Keratinocyte (primary cell): ENCODE measurements at regions not wholly inside any gene's neighbourhood (a gene's known extent, or its start where the extent isn't known, plus 50 kb on each side); places are given as distances from the start of the nearest gene placed in this dataset.

Source experiments
- EZH2 ChIP-seq: IDR thresholded peaks from one replicate; pipeline ENCODE4 v1.6.1; 2012; ENCODE audit warnings: inconsistent platforms, mild to moderate bottlenecking, low read length, moderate library complexity
- TF ChIP-seq, protein P1 (sequence below), 3 experiments: IDR thresholded peaks in 1 of 3; conservative IDR thresholded peaks in 1 of 3; optimal IDR thresholded peaks in 1 of 3; 2 replicates in 2 of 3; 3 replicates in 1 of 3; pipeline versions ENCODE3 to v1.5.1; 2011; ENCODE audit warnings: low read length in 3 of 3, mild to moderate bottlenecking in 3 of 3, moderate library complexity in 2 of 3, control low read depth in 1 of 3, inconsistent platforms in 1 of 3; ENCODE audit not compliant: insufficient read depth in 2 of 3; ENCODE audit errors: extremely low read depth in 1 of 3

DNA sequence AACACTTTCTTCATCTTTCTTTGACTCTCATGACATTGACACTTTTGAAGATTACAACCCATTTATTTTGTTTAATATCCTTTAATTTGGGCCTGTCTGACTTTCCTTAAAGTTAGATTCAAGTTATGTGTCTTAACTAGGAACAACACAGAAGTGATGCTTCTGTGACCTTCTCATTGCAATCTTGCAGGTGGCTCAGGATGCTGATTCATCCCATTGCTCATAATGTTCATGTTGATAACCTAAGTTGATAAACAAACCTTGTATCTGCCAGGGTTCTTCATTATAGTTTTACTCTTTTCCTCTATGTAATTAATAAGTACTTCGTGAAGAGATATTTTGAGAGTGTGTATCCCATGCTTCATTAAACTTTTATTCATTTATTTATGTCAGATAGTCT, 107.2 kb upstream of the SHB start:
- TF ChIP-seq, protein P1, sequence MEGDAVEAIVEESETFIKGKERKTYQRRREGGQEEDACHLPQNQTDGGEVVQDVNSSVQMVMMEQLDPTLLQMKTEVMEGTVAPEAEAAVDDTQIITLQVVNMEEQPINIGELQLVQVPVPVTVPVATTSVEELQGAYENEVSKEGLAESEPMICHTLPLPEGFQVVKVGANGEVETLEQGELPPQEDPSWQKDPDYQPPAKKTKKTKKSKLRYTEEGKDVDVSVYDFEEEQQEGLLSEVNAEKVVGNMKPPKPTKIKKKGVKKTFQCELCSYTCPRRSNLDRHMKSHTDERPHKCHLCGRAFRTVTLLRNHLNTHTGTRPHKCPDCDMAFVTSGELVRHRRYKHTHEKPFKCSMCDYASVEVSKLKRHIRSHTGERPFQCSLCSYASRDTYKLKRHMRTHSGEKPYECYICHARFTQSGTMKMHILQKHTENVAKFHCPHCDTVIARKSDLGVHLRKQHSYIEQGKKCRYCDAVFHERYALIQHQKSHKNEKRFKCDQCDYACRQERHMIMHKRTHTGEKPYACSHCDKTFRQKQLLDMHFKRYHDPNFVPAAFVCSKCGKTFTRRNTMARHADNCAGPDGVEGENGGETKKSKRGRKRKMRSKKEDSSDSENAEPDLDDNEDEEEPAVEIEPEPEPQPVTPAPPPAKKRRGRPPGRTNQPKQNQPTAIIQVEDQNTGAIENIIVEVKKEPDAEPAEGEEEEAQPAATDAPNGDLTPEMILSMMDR (optimal IDR thresholded peaks at IDR 0.05 in 1 of 3, IDR thresholded peaks at IDR 0.05 in 1 of 3, conservative IDR thresholded peaks at IDR 0.05 in 1 of 3; ENCODE audit: extremely low read depth in 1 of 3, insufficient read depth in 2 of 3, low read length in 3 of 3), result no peak
- no peak for TF ChIP-seq EZH2
